Suppressor macrophage (primary cell): ENCODE measurements at regions not wholly inside any gene's neighbourhood (a gene's known extent, or its start where the extent isn't known, plus 50 kb on each side); places are given as distances from the start of the nearest gene placed in this dataset.
"Not testable (repeated sequence)": the region's sequence is repeated elsewhere in the genome, so short reads cannot be mapped to it uniquely, and the experiment has no call there.

Experiments used
- DNase-seq, 4 experiments: peaks; one replicate each; pipeline ENCODE4 v3.0.0-alpha.2; 2020 to 2022

- peak in 1 of 4 experiments; percentile 28 for DNase-seq
These were observed 50.9 kb upstream of the MITF start for GRCh38 chr3:69688400-69688799.

- DNase-seq: peak in 2 of 4 experiments; percentile 22 to 33
These were observed 51.6 kb upstream of the MITF start for GRCh38 chr3:69687641-69688040.

- no peak for DNase-seq
These were observed 53.2 kb upstream of the MITF start for GRCh38 chr3:69686056-69686455.

- no peak for DNase-seq
These were observed 54.8 kb upstream of the MITF start for GRCh38 chr3:69684309-69684961.

GRCh38 chr3:69683082-69683806 lies 56.0 kb upstream of the MITF start:
- no peak for DNase-seq

- not testable (repeated sequence) for DNase-seq
These were observed 61.8 kb upstream of the MITF start for GRCh38 chr3:69677456-69677855.

- DNase-seq: peak in 1 of 4 experiments; percentile 17
These were observed 63.3 kb upstream of the MITF start for GRCh38 chr3:69675786-69676530.

- DNase-seq: no peak
These were observed 64.5 kb upstream of the MITF start for GRCh38 chr3:69674752-69675151.

GRCh38 chr3:69671082-69671952 lies 67.9 kb upstream of the MITF start:
- DNase-seq: peak; percentile 72 to 87 (median 77)

GRCh38 chr3:69669070-69669469 lies 70.2 kb upstream of the MITF start:
- no peak for DNase-seq

GRCh38 chr3:69665026-69665737 lies 74.1 kb upstream of the MITF start:
- no peak for DNase-seq

GRCh38 chr3:69660631-69661030 lies 78.6 kb upstream of the MITF start:
- no peak for DNase-seq

GRCh38 chr3:69659180-69659910 lies 79.9 kb upstream of the MITF start:
- no peak for DNase-seq

- DNase-seq: no peak
These were observed 80.6 kb upstream of the MITF start for GRCh38 chr3:69658514-69659140.

GRCh38 chr3:69657030-69657429 lies 82.2 kb upstream of the MITF start:
- DNase-seq: not testable (repeated sequence)

GRCh38 chr3:69651765-69652164 lies 87.5 kb upstream of the MITF start:
- DNase-seq: no peak

- DNase-seq: no peak
These were observed 89.2 kb upstream of the MITF start for GRCh38 chr3:69650066-69650419.

GRCh38 chr3:69649120-69650065 lies 89.9 kb upstream of the MITF start:
- DNase-seq: peak; percentile 32 to 76 (median 54)

GRCh38 chr3:69648126-69648525 lies 91.1 kb upstream of the MITF start:
- DNase-seq: peak in 2 of 4 experiments; percentile 20 to 27
